ENCODE measurements at regions not wholly inside any gene's neighbourhood (a gene's known extent, or its start where the extent isn't known, plus 50 kb on each side); places are given as distances from the start of the nearest gene placed in this dataset.

DNA sequence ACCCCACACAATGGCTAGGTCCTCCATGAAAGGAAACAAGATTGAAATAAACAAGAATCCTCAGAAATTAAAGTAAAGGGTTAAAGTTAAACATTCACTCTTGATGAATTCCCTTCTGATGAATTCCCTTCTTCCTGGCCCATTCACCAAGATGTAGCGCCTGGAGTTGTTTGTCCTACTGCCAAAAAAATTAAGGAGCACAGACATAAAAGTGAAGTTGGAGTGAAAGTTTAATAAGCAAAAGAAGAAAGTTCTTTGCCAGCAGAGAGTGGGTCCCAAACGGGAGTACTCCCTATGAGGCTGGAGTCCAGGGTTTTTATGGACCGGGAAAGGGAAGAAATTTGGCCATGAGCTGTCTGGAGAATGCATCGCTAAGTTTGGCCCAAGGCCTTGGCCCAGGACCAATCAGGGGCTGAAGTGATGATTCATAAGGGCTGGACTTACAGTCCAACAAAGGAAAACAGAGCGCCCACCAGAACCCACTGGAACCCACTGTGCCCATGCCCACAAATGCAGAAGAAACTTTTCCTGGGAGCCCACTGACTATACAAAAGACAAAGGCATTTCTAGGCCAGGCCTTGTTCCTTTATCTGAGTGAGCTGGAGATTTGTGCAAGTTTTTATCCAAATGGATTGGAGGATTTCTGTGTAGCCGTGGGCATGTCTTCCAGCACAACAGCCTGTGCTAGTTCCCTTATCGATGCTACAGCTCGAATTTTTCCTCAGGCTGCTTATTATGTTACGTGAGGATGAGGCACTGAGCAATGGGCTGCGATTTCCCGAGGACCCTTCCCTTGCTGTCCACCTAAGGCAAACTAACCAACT is 1561.6 kb downstream of the OTOL1 start:
- H3K9ac ChIP-seq (ENCODE audit: extremely low read depth, insufficient read length, low read length): no peak overlapping the region
- no peak overlapping the region for H2BK12ac ChIP-seq (ENCODE audit: insufficient read length, low read depth, low read length)
- no peaks in the 10 kb centered on the region for H3K4me1 ChIP-seq (ENCODE audit: insufficient read depth, low read length)
- H3K79me1 ChIP-seq (ENCODE audit: insufficient read depth, low read depth, low read length, poor library complexity, severe bottlenecking): no peaks in the 10 kb centered on the region
- no peak overlapping the region for H2AK5ac ChIP-seq (ENCODE audit: insufficient read length, low read length)
- H2AFZ ChIP-seq (ENCODE audit: low read length): no peak overlapping the region
- no peak overlapping the region for H3K56ac ChIP-seq (ENCODE audit: insufficient read length, low read depth, low read length)
- Mint-ChIP-seq H3K36me3 (ENCODE audit: insufficient read depth in 1 of 3, low read depth in 3 of 3) (peaks cover 0 to 9% (median 2%) of the 10 kb centered on the region in 3 experiments; a peak in 4 of 7 replicates), H3K9me3 (peaks cover 3 to 5% of the 10 kb centered on the region in 2 experiments), H3K4me3 (no peak overlapping the region), H3K27ac (no peak overlapping the region), H3K27me3 (ENCODE audit: low read depth) (no peaks in the 10 kb centered on the region), H3K4me1 (no peaks in the 10 kb centered on the region)
- H3K4me2 ChIP-seq (ENCODE audit: insufficient read depth, insufficient read length, low read length): no peak overlapping the region
- no peak overlapping the region for H3K4ac ChIP-seq (ENCODE audit: low read depth, low read length)
- no peaks in the 10 kb centered on the region for H3K23me2 ChIP-seq (ENCODE audit: insufficient read length, low read depth, low read length, poor library complexity, severe bottlenecking)
- no peak overlapping the region for H3T11ph ChIP-seq (ENCODE audit: low read length)
- H4K5ac ChIP-seq (ENCODE audit: insufficient read length, low read depth, low read length): no peak overlapping the region
- H2BK5ac ChIP-seq (ENCODE audit: insufficient read length, low read length): no peak overlapping the region
- no peak overlapping the region for H4K8ac ChIP-seq (replicated peaks; ENCODE audit: insufficient read length, low read depth, low read length)
- no peak overlapping the region for H3K27ac ChIP-seq (ENCODE audit: insufficient read length, low read depth, low read length)
- no peak overlapping the region for H3K23ac ChIP-seq (ENCODE audit: insufficient read length, low read depth, low read length)
- no peak overlapping the region for H3K14ac ChIP-seq (ENCODE audit: insufficient read depth, low read length)
- no peak overlapping the region for H4K91ac ChIP-seq (ENCODE audit: insufficient read length, low read depth, low read length)
- no peaks in the 10 kb centered on the region for H3K79me2 ChIP-seq (ENCODE audit: insufficient read depth, low read length)
- no peaks in the 10 kb centered on the region for H3K27me3 ChIP-seq (ENCODE audit: insufficient read depth, low read length)
- no peaks in the 10 kb centered on the region for H3K9me3 ChIP-seq (ENCODE audit: control insufficient read depth, low read depth, low read length)
- DNase-seq: no peak
- TF ChIP-seq, protein P1, sequence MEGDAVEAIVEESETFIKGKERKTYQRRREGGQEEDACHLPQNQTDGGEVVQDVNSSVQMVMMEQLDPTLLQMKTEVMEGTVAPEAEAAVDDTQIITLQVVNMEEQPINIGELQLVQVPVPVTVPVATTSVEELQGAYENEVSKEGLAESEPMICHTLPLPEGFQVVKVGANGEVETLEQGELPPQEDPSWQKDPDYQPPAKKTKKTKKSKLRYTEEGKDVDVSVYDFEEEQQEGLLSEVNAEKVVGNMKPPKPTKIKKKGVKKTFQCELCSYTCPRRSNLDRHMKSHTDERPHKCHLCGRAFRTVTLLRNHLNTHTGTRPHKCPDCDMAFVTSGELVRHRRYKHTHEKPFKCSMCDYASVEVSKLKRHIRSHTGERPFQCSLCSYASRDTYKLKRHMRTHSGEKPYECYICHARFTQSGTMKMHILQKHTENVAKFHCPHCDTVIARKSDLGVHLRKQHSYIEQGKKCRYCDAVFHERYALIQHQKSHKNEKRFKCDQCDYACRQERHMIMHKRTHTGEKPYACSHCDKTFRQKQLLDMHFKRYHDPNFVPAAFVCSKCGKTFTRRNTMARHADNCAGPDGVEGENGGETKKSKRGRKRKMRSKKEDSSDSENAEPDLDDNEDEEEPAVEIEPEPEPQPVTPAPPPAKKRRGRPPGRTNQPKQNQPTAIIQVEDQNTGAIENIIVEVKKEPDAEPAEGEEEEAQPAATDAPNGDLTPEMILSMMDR (conservative IDR thresholded peaks at IDR 0.05): no peak
- WGBS (ENCODE audit: extremely low coverage, insufficient read length, low lambda C conversion rate): no CpG with 5 or more reads among the region's 11 CpGs
- H2BK15ac ChIP-seq (ENCODE audit: low read depth, low read length): no peak overlapping the region
- H3K18ac ChIP-seq (ENCODE audit: insufficient read length, low read depth, low read length): no peak overlapping the region
- no peak overlapping the region for H2BK20ac ChIP-seq (ENCODE audit: low read depth, low read length, poor library complexity, severe bottlenecking)
- no peak overlapping the region for H2BK120ac ChIP-seq (ENCODE audit: low read depth, low read length, poor library complexity, severe bottlenecking)
- no peaks in the 10 kb centered on the region for H4K20me1 ChIP-seq (ENCODE audit: control insufficient read depth, insufficient read depth, insufficient read length)

All from H9 (cell line).